A673 (cell line): ENCODE measurements at regions not wholly inside any gene's neighbourhood (a gene's known extent, or its start where the extent isn't known, plus 50 kb on each side); places are given as distances from the start of the nearest gene placed in this dataset.

Source experiments
- BruUV-seq: library from RNA; stranded (reverse); fragments of 400-500 nt; replicated peaks from 2 replicates; lab custom pipeline; 2021; lab: Mats Ljungman, UMichigan
- CTCF ChIA-PET: fragments of 300-600 bp; sonication (Branson Sonifier 250); formaldehyde crosslinking; loops from one replicate; lab custom pipeline; 2022; ENCODE audit warnings: antibody characterized with exemption; lab: Charles Lee
- POLR2A ChIA-PET: fragments of 300-600 bp; sonication (Branson Sonifier 250); formaldehyde crosslinking; loops from one replicate; lab custom pipeline; 2022; ENCODE audit warnings: antibody characterized with exemption; ENCODE audit not compliant: low non-redundant PET; lab: Charles Lee
- DNase-seq: peaks from one replicate; pipeline ENCODE4 v3.0.0-alpha.2; 2015; ENCODE audit warnings: low spot score
- H3K27ac ChIP-seq: fragments of 200-600 bp; sonication (generic); 2 replicates; pipeline ENCODE4 v1.5.1; 2016; ENCODE audit warnings: mixed run types, low read depth, mild to moderate bottlenecking, mixed read lengths, antibody characterized with exemption, low read length; ENCODE audit not compliant: poor library complexity, severe bottlenecking
- H3K27me3 ChIP-seq: fragments of 200-600 bp; sonication (generic); replicated peaks from 2 replicates; pipeline ENCODE4 v1.6.1; 2017; ENCODE audit warnings: mixed run types, low read depth, mild to moderate bottlenecking, mixed read lengths, antibody characterized with exemption, low read length; ENCODE audit not compliant: insufficient read depth, poor library complexity
- H3K36me3 ChIP-seq: fragments of 200-600 bp; sonication (generic); 2 replicates; pipeline ENCODE4 v1.6.1; 2016; ENCODE audit warnings: mixed run types, mild to moderate bottlenecking, mixed read lengths, antibody characterized with exemption, low read length; ENCODE audit not compliant: insufficient read depth, poor library complexity, severe bottlenecking
- H3K4me1 ChIP-seq: fragments of 200-600 bp; sonication (generic); 2 replicates; pipeline ENCODE4 v1.6.1; 2017; ENCODE audit warnings: mixed run types, mild to moderate bottlenecking, mixed read lengths, antibody characterized with exemption, low read length; ENCODE audit not compliant: insufficient read depth, poor library complexity, severe bottlenecking
- H3K4me3 ChIP-seq: fragments of 200-600 bp; sonication (generic); 2 replicates; pipeline ENCODE4 v1.5.1; 2016; ENCODE audit warnings: low read depth, mixed run types, mild to moderate bottlenecking, mixed read lengths, low read length; ENCODE audit not compliant: poor library complexity, severe bottlenecking
- H3K9me3 ChIP-seq: fragments of 200-600 bp; sonication (generic); 2 replicates; pipeline ENCODE4 v1.6.1; 2016; ENCODE audit warnings: mixed run types, low read depth, mild to moderate bottlenecking, mixed read lengths, antibody characterized with exemption, low read length; ENCODE audit not compliant: poor library complexity, severe bottlenecking
- CTCF ChIP-seq: fragments of 300-800, 200-600 bp; sonication (generic); conservative IDR thresholded peaks from 2 replicates; pipeline ENCODE4 v1.5.1; 2017; ENCODE audit warnings: low read depth, mild to moderate bottlenecking, antibody characterized with exemption, low read length, moderate library complexity, mixed read lengths
- EZH2 ChIP-seq: fragments of 200-600 bp; sonication (generic); IDR thresholded peaks from 2 replicates; pipeline ENCODE4 v1.6.1; 2017; ENCODE audit warnings: borderline replicate concordance, low read depth, mild to moderate bottlenecking, mixed read lengths, antibody characterized with exemption, low read length; ENCODE audit not compliant: poor library complexity, severe bottlenecking
- intact Hi-C: fragments of 100-400 bp; cut with micrococcal nuclease; formaldehyde crosslinking; loops from one replicate; pipeline ENCODE4 v1.10.0; 2022; ENCODE audit not compliant: unreplicated experiment

- DNase-seq = peak; percentile 88
- H3K27me3 ChIP-seq = no peaks in the 10 kb centered on the region
- no TSS peak for BruUV-seq
- no peak overlapping the region for H3K4me3 ChIP-seq
- no peak overlapping the region for H3K27ac ChIP-seq
- CTCF ChIA-PET = no interaction called here
- POLR2A ChIA-PET = no interaction called here
- H3K4me1 ChIP-seq = peaks cover 37% of the 10 kb centered on the region
- intact Hi-C loops = no loop called here
- no peaks in the 10 kb centered on the region for H3K9me3 ChIP-seq
- TF ChIP-seq CTCF = no peak
- TF ChIP-seq EZH2 = no peak
- peaks cover 5% of the 10 kb centered on the region for H3K36me3 ChIP-seq
Observed at GRCh38 chr14:71665157-71665556, 267.1 kb upstream of the RGS6 start.

GRCh38 chr14:71665781-71666180 is 266.4 kb upstream of the RGS6 start:
- Histone ChIP-seq H3K4me1 (peaks cover 32% of the 10 kb centered on the region), H3K9me3 (no peaks in the 10 kb centered on the region), H3K4me3 (no peak overlapping the region), H3K27ac (no peak overlapping the region), H3K36me3 (peaks cover 5% of the 10 kb centered on the region), H3K27me3 (no peaks in the 10 kb centered on the region)
- intact Hi-C loops = no loop called here
- no peak for DNase-seq
- TF ChIP-seq EZH2 = no peak
- TF ChIP-seq CTCF = no peak
- BruUV-seq = no TSS peak
- ChIA-PET POLR2A (interaction anchor here (0.7 kb wide), 1 partner anchor 28 kb away, joined by 3 read pairs; no protein-coding TSS in a partner anchor), CTCF (no interaction called here)

- CTCF ChIA-PET = no interaction called here
- Histone ChIP-seq H3K27ac (no peak overlapping the region), H3K4me3 (no peak overlapping the region), H3K4me1 (peaks cover 32% of the 10 kb centered on the region), H3K27me3 (no peaks in the 10 kb centered on the region), H3K9me3 (no peaks in the 10 kb centered on the region), H3K36me3 (peaks cover 5% of the 10 kb centered on the region)
- BruUV-seq = no TSS peak
- no peak for TF ChIP-seq CTCF
- TF ChIP-seq EZH2 = no peak
- POLR2A ChIA-PET = interaction anchor here (0.7 kb wide), 1 partner anchor 27 kb away, joined by 3 read pairs; no protein-coding TSS in a partner anchor
- intact Hi-C loops = no loop called here
- peak; percentile 75 for DNase-seq
Observed at GRCh38 chr14:71666571-71667145, 265.6 kb upstream of the RGS6 start.
